ENCODE measurements at regions not wholly inside any gene's neighbourhood (a gene's known extent, or its start where the extent isn't known, plus 50 kb on each side); places are given as distances from the start of the nearest gene placed in this dataset.
"Not testable (repeated sequence)": the region's sequence is repeated elsewhere in the genome, so short reads cannot be mapped to it uniquely, and the experiment has no call there.

- intact Hi-C loops (cut with DNase I; ENCODE audit: low total_unique reads): no loop called here
- TF ChIP-seq, protein P1, sequence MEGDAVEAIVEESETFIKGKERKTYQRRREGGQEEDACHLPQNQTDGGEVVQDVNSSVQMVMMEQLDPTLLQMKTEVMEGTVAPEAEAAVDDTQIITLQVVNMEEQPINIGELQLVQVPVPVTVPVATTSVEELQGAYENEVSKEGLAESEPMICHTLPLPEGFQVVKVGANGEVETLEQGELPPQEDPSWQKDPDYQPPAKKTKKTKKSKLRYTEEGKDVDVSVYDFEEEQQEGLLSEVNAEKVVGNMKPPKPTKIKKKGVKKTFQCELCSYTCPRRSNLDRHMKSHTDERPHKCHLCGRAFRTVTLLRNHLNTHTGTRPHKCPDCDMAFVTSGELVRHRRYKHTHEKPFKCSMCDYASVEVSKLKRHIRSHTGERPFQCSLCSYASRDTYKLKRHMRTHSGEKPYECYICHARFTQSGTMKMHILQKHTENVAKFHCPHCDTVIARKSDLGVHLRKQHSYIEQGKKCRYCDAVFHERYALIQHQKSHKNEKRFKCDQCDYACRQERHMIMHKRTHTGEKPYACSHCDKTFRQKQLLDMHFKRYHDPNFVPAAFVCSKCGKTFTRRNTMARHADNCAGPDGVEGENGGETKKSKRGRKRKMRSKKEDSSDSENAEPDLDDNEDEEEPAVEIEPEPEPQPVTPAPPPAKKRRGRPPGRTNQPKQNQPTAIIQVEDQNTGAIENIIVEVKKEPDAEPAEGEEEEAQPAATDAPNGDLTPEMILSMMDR (IDR thresholded peaks at IDR 0.05): no peak
- no peak for TF ChIP-seq POLR2A (IDR thresholded peaks at IDR 0.05)
These were observed 709.2 kb downstream of the TMEM121 start for GRCh38 chr14:106235356-106236159.

DNA sequence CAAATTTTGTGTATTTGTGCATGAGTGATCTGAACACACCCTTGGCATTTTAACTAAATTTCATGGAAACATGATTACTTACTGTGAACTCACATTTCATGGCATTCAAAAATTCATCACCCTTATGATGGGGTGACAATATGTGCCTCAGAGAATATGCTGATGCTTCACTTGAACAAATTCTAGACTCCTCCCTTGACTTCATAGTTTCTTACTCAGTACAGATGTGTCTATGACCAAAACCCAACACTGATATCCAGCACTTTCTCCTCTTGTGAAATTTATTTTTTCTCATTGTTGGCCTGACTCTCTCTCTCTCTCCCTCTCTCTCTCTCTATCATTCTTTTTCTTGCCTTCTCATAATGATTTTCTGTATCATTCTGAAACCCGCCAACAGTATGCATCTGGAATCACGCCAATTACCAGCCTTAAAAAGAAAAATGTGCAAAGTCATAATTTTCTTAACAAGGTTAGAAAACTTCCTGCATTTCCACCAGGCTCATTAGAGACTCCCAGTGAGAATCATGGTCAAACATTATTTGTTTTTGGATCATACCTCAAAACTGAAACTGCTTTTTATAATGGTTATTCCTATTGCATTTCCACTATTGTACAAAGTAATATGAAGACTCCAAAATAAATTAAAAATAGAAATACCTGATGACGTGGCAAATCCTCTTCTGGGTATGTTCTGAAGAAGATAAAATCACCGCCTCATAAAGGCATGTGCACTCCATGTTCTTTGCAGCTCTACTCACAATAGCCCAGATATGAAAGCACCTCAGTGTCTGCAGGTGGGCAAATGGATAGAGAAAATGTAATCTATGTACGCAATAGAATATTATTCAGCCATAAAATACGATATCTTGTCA is 722.2 kb downstream of the TMEM121 start:
- Histone ChIP-seq H3K27ac (no peak overlapping the region), H3K9me3 (no peaks in the 10 kb centered on the region), H3K36me3 (no peaks in the 10 kb centered on the region), H3K4me1 (no peaks in the 10 kb centered on the region), H3K27me3 (no peaks in the 10 kb centered on the region), H3K4me3 (no peak overlapping the region)
- no peak for DNase-seq
- intact Hi-C loops (cut with DNase I; ENCODE audit: low total_unique reads): no loop called here
- no peak for TF ChIP-seq POLR2A (IDR thresholded peaks at IDR 0.05)
- TF ChIP-seq, protein P1 (IDR thresholded peaks at IDR 0.05): no peak

More at GRCh38 chr14:106235356-106236159, 709.2 kb downstream of the TMEM121 start:
- no peak for DNase-seq
- H3K9me3 ChIP-seq: no peaks in the 10 kb centered on the region
- no peaks in the 10 kb centered on the region for H3K36me3 ChIP-seq
- no peak overlapping the region for H3K4me3 ChIP-seq
- no peaks in the 10 kb centered on the region for H3K27me3 ChIP-seq
- no peaks in the 10 kb centered on the region for H3K4me1 ChIP-seq
- H3K27ac ChIP-seq: no peak overlapping the region

- H3K4me3 ChIP-seq; intact Hi-C loops (cut with DNase I; ENCODE audit: low total_unique reads); H3K27ac ChIP-seq: not testable (repeated sequence)
These were observed 727.6 kb downstream of the TMEM121 start for GRCh38 chr14:106253995-106254394.

DNA sequence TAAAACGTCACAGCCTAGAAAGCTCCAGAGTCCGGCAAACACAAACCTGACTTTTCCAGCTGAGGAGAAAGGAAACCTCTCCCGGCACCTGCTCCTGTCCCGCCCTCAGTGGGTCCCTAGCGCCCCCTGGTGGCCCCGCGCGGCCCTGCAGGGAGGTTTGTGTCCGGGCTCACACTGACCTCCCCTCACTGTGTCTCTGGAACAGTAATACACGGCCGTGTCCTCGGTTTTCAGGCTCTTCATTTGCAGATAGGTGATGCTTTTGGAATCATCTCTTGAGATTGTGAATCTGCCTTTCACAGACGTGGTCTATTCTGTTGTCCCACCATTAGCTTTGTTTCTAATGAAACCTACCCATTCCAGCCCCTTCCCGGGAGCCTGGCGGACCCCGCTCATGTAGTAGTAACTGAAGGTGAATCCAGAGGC is 731.2 kb downstream of the TMEM121 start:
- H3K4me3 ChIP-seq; H3K9me3 ChIP-seq; H3K27me3 ChIP-seq; intact Hi-C loops (cut with DNase I; ENCODE audit: low total_unique reads); H3K27ac ChIP-seq; H3K36me3 ChIP-seq; H3K4me1 ChIP-seq; DNase-seq: not testable (repeated sequence)

More at GRCh38 chr14:106253995-106254394, 727.6 kb downstream of the TMEM121 start:
- H3K36me3 ChIP-seq, DNase-seq, H3K9me3 ChIP-seq, H3K4me1 ChIP-seq, H3K27me3 ChIP-seq: not testable (repeated sequence)

DNA sequence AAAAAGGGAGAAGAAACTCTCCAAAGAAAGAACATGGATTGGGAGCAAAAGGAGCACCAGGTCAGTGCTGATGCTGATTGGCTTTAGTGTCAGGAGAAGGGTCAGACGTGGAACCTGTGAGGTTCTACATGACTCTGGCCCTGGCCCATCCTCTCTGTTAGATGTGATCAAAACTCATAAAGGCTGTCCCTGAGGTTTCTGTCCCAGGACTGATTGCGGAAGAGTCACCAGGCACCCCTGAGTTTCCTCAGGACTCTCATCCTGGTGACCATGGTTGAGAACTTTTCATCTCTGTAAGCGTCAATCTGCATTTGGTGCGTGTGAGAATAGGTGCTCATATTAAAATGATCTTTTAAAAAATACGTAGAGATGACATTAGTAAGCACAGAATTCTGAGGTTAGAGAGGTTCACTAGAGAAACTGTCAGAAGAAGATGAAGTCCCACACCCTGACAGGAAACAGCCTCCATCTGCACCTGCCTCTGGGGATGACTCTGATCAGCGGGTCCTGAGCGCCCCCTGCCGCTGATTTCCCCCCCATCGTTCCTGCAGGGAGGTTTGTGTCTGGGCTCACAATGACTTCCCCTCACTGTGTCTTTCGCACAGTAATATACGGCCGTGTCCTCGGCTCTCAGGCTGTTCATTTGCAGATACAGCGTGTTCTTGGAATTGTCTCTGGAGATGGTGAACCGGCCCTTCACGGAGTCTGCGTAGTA is 741.8 kb downstream of the TMEM121 start:
- Histone ChIP-seq H3K27me3 (peaks cover 0 to 5% of the 10 kb centered on the region in 2 donors), H3K36me3 (no peaks in the 10 kb centered on the region), H3K4me1 (no peaks in the 10 kb centered on the region), H3K27ac (no peak overlapping the region), H3K9me3 (no peaks in the 10 kb centered on the region), H3K4me3 (no peak overlapping the region)
- no peak for DNase-seq
- intact Hi-C loops (cut with DNase I; ENCODE audit: low total_unique reads): no loop called here
- TF ChIP-seq, protein P1 (IDR thresholded peaks at IDR 0.05): no peak
- no peak for TF ChIP-seq POLR2A (IDR thresholded peaks at IDR 0.05)
